ENCODE measurements at regions not wholly inside any gene's neighbourhood (a gene's known extent, or its start where the extent isn't known, plus 50 kb on each side); places are given as distances from the start of the nearest gene placed in this dataset.

DNA sequence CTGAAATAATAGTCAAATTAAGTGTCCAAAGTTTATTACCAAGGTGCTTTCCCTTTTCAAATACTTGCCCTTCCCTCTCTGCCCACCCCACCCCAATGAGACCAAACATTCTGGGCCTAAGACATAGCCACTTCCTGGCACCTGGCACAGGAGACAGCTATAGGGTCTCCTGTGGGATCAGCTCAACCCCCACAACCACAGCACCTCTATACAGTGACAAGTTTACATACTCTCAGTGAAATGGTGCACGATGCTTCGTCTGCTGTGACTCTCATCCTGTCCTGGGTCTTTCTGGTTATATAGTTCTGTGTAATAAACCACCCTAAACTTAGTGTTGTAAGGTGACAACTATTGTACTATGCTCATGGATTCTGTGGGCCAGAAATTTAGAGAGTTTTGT, 466.2 kb downstream of the FBXO15 start:
- TF ChIP-seq, protein P1, sequence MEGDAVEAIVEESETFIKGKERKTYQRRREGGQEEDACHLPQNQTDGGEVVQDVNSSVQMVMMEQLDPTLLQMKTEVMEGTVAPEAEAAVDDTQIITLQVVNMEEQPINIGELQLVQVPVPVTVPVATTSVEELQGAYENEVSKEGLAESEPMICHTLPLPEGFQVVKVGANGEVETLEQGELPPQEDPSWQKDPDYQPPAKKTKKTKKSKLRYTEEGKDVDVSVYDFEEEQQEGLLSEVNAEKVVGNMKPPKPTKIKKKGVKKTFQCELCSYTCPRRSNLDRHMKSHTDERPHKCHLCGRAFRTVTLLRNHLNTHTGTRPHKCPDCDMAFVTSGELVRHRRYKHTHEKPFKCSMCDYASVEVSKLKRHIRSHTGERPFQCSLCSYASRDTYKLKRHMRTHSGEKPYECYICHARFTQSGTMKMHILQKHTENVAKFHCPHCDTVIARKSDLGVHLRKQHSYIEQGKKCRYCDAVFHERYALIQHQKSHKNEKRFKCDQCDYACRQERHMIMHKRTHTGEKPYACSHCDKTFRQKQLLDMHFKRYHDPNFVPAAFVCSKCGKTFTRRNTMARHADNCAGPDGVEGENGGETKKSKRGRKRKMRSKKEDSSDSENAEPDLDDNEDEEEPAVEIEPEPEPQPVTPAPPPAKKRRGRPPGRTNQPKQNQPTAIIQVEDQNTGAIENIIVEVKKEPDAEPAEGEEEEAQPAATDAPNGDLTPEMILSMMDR (conservative IDR thresholded peaks at IDR 0.05 in 1 of 2, IDR thresholded peaks at IDR 0.05 in 1 of 2; ENCODE audit: low read depth in 1 of 2, low read length in 2 of 2): no peak
- TF ChIP-seq EZH2 (IDR thresholded peaks at IDR 0.05; ENCODE audit: low read length, missing control alignments): no peak

All from fibroblast of lung (primary cell).